GM18511 (cell line): ENCODE measurements at regions not wholly inside any gene's neighbourhood (a gene's known extent, or its start where the extent isn't known, plus 50 kb on each side); places are given as distances from the start of the nearest gene placed in this dataset.

Source experiments
- ATAC-seq: cut with Tn5 transposase; IDR thresholded peaks from one replicate; pipeline ENCODE4 v1.9.1; 2021; ENCODE audit warnings: mild to moderate bottlenecking, moderate library complexity; ENCODE audit not compliant: unreplicated experiment

- ATAC-seq: no peak
These were observed 62.4 kb downstream of the ARL6IP4 start for GRCh38 chr12:123042833-123043232.

- no peak for ATAC-seq
These were observed 61.6 kb downstream of the ARL6IP4 start for GRCh38 chr12:123041811-123042655.

GRCh38 chr12:123041042-123041531 lies 60.6 kb downstream of the ARL6IP4 start:
- ATAC-seq: no peak

GRCh38 chr12:123040106-123040505 lies 59.6 kb downstream of the ARL6IP4 start:
- no peak for ATAC-seq

- no peak for ATAC-seq
These were observed 58.5 kb downstream of the ARL6IP4 start for GRCh38 chr12:123038966-123039365.

GRCh38 chr12:123038486-123038885 lies 58.0 kb downstream of the ARL6IP4 start:
- no peak for ATAC-seq

GRCh38 chr12:123037791-123038190 lies 57.3 kb downstream of the ARL6IP4 start:
- no peak for ATAC-seq

GRCh38 chr12:123036466-123037285 lies 56.2 kb downstream of the ARL6IP4 start:
- ATAC-seq: no peak

- no peak for ATAC-seq
These were observed 55.4 kb downstream of the ARL6IP4 start for GRCh38 chr12:123035841-123036240.

- no peak for ATAC-seq
These were observed 54.4 kb downstream of the ARL6IP4 start for GRCh38 chr12:123034865-123035264.

- no peak for ATAC-seq
These were observed 53.6 kb downstream of the ARL6IP4 start for GRCh38 chr12:123034022-123034541.

GRCh38 chr12:123033392-123034021 lies 53.0 kb downstream of the ARL6IP4 start:
- no peak for ATAC-seq

GRCh38 chr12:123032736-123033391 lies 52.4 kb downstream of the ARL6IP4 start:
- no peak for ATAC-seq
